ENCODE measurements at regions not wholly inside any gene's neighbourhood (a gene's known extent, or its start where the extent isn't known, plus 50 kb on each side); places are given as distances from the start of the nearest gene placed in this dataset.

DNA sequence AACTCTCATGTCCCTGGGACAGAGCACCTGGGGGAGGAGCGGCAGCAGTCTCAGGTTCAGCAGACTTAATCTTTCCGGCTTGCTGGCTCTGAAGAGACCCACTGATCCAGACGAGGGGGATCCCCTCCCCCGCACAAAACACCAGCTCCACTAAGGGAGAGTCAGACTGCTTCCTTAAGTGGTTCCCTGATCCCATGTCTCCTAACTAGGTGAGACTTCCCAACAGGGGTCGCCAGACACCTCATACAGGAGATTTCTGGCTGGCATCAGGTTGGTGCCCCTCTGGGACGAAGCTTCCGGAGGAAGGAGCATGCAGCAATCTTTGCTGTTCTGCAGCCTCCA is 157.2 kb upstream of the TMEM45B start:
- TF ChIP-seq, protein P1, sequence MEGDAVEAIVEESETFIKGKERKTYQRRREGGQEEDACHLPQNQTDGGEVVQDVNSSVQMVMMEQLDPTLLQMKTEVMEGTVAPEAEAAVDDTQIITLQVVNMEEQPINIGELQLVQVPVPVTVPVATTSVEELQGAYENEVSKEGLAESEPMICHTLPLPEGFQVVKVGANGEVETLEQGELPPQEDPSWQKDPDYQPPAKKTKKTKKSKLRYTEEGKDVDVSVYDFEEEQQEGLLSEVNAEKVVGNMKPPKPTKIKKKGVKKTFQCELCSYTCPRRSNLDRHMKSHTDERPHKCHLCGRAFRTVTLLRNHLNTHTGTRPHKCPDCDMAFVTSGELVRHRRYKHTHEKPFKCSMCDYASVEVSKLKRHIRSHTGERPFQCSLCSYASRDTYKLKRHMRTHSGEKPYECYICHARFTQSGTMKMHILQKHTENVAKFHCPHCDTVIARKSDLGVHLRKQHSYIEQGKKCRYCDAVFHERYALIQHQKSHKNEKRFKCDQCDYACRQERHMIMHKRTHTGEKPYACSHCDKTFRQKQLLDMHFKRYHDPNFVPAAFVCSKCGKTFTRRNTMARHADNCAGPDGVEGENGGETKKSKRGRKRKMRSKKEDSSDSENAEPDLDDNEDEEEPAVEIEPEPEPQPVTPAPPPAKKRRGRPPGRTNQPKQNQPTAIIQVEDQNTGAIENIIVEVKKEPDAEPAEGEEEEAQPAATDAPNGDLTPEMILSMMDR (IDR thresholded peaks at IDR 0.05; ENCODE audit: poor library complexity), result no peak
- no peak for TF ChIP-seq EZH2phosphoT487 (IDR thresholded peaks at IDR 0.05; ENCODE audit: low read depth, severe bottlenecking, unreplicated experiment)
- TF ChIP-seq EZH2 (IDR thresholded peaks at IDR 0.05; ENCODE audit: borderline replicate concordance), result no peak

Measured in hepatocyte (in vitro differentiated cells).